WTC11 (cell line): ENCODE measurements at regions not wholly inside any gene's neighbourhood (a gene's known extent, or its start where the extent isn't known, plus 50 kb on each side); places are given as distances from the start of the nearest gene placed in this dataset.

Experiments
- ATAC-seq: fragments of 200-7000 bp; cut with Tn5 transposase; 2 replicates; pipeline ENCODE4 v1.10.0; 2021; ENCODE audit warnings: mild to moderate bottlenecking, moderate library complexity
- CTCF ChIA-PET: fragments of 300-600 bp; sonication (Branson Sonifier 250); formaldehyde crosslinking; loops from one replicate; lab custom pipeline; 2021; ENCODE audit warnings: antibody characterized with exemption; lab: Charles Lee
- POLR2A ChIA-PET: fragments of 350-600 bp; sonication (Branson Sonifier 250); formaldehyde crosslinking; loops from one replicate; lab custom pipeline; 2021; ENCODE audit warnings: antibody characterized with exemption; lab: Charles Lee
- DNase-seq: peaks from one replicate; pipeline ENCODE4 v3.0.0; 2021; ENCODE audit warnings: low spot score
- H3K27ac Mint-ChIP-seq: 2 replicates; pipeline ENCODE4 v1.8.0; 2021; ENCODE audit warnings: mixed read lengths
- H3K27me3 Mint-ChIP-seq: 2 replicates; pipeline ENCODE4 v1.8.0; 2021; ENCODE audit warnings: low read depth, mild to moderate bottlenecking, moderate library complexity, mixed read lengths
- H3K36me3 Mint-ChIP-seq: 2 replicates; pipeline ENCODE4 v1.8.0; 2021; ENCODE audit warnings: mixed read lengths
- H3K4me1 Mint-ChIP-seq: 2 replicates; pipeline ENCODE4 v1.8.0; 2022; ENCODE audit warnings: mixed read lengths
- H3K4me3 Mint-ChIP-seq: 2 replicates; pipeline ENCODE4 v1.8.0; 2021; ENCODE audit warnings: mild to moderate bottlenecking, moderate library complexity, mixed read lengths
- H3K9me3 Mint-ChIP-seq: 2 replicates; pipeline ENCODE4 v1.8.0; 2021; ENCODE audit warnings: mixed read lengths
- AFF4 ChIP-seq: sonication (generic); formaldehyde crosslinking; IDR thresholded peaks from 2 replicates; pipeline ENCODE4 v1.8.1; 2023; ENCODE audit warnings: mild to moderate bottlenecking, missing genetic modification reagents, borderline replicate concordance
- ATF6 ChIP-seq: sonication (generic); formaldehyde crosslinking; IDR thresholded peaks from 2 replicates; pipeline ENCODE4 v1.8.1; 2023; ENCODE audit warnings: mild to moderate bottlenecking, missing genetic modification reagents
- E2F4 ChIP-seq: sonication (generic); formaldehyde crosslinking; IDR thresholded peaks from 2 replicates; pipeline ENCODE4 v1.8.1; 2022; ENCODE audit warnings: low read depth, mild to moderate bottlenecking, moderate library complexity, missing genetic modification reagents, borderline replicate concordance
- EMX1 ChIP-seq: fragments of 250-450 bp; sonication (Bioruptor Pico); IDR thresholded peaks from 2 replicates; pipeline ENCODE4 v1.8.0; 2021; ENCODE audit warnings: mild to moderate bottlenecking
- FOXP4 ChIP-seq: sonication (generic); formaldehyde crosslinking; IDR thresholded peaks from 2 replicates; pipeline ENCODE4 v1.8.0; 2022; ENCODE audit warnings: mild to moderate bottlenecking, missing genetic modification reagents
- GABPB1 ChIP-seq: sonication (generic); formaldehyde crosslinking; IDR thresholded peaks from 2 replicates; pipeline ENCODE4 v1.8.1; 2023; ENCODE audit warnings: mild to moderate bottlenecking, missing genetic modification reagents
- MXD4 ChIP-seq: fragments of 250-450 bp; sonication (Bioruptor Pico); IDR thresholded peaks from 2 replicates; pipeline ENCODE4 v1.8.0; 2021; ENCODE audit warnings: mild to moderate bottlenecking, moderate library complexity, borderline replicate concordance
- NFYB ChIP-seq: sonication (generic); formaldehyde crosslinking; conservative IDR thresholded peaks from 2 replicates; pipeline ENCODE4 v1.8.0; 2022; ENCODE audit warnings: low read depth, missing genetic modification reagents
- NR3C1 ChIP-seq: sonication (generic); formaldehyde crosslinking; conservative IDR thresholded peaks from 2 replicates; pipeline ENCODE4 v1.8.1; 2023; ENCODE audit warnings: low read depth, mild to moderate bottlenecking, missing genetic modification reagents
- OVOL2 ChIP-seq: fragments of 250-450 bp; sonication (Bioruptor Pico); IDR thresholded peaks from 2 replicates; pipeline ENCODE4 v1.9.0; 2021; ENCODE audit warnings: mild to moderate bottlenecking, borderline replicate concordance
- SOX15 ChIP-seq: fragments of 250-450 bp; sonication (Bioruptor Pico); IDR thresholded peaks from 2 replicates; pipeline ENCODE4 v1.9.0; 2021; ENCODE audit warnings: mild to moderate bottlenecking
- SP1 ChIP-seq: sonication (generic); formaldehyde crosslinking; conservative IDR thresholded peaks from 2 replicates; pipeline ENCODE4 v1.8.1; 2022; ENCODE audit warnings: missing genetic modification reagents
- TCF7 ChIP-seq: sonication (generic); formaldehyde crosslinking; IDR thresholded peaks from 2 replicates; pipeline ENCODE4 v1.8.0; 2022; ENCODE audit warnings: mild to moderate bottlenecking, low read depth, missing genetic modification reagents, moderate library complexity
- ZNF232 ChIP-seq: sonication (generic); formaldehyde crosslinking; IDR thresholded peaks from 2 replicates; pipeline ENCODE4 v1.8.0; 2022; ENCODE audit warnings: mild to moderate bottlenecking, missing genetic modification reagents
- ZNF317 ChIP-seq: sonication (generic); formaldehyde crosslinking; IDR thresholded peaks from 2 replicates; pipeline ENCODE4 v1.8.1; 2023; ENCODE audit warnings: low read depth, mild to moderate bottlenecking, moderate library complexity, missing genetic modification reagents, borderline replicate concordance
- ZNF396 ChIP-seq: fragments of 250-450 bp; sonication (Bioruptor Pico); IDR thresholded peaks from 2 replicates; pipeline ENCODE4 v1.8.0; 2021; ENCODE audit warnings: mild to moderate bottlenecking, moderate library complexity, borderline replicate concordance
- ZNF423 ChIP-seq: fragments of 250-450 bp; sonication (Bioruptor Pico); IDR thresholded peaks from 2 replicates; pipeline ENCODE4 v2.1.2; 2022; ENCODE audit warnings: mild to moderate bottlenecking, moderate library complexity
- ZNF425 ChIP-seq: fragments of 250-450 bp; sonication (Bioruptor Pico); conservative IDR thresholded peaks from 2 replicates; pipeline ENCODE4 v1.9.0; 2021; ENCODE audit warnings: mild to moderate bottlenecking
- ZNF671 ChIP-seq: fragments of 250-450 bp; sonication (Bioruptor Pico); IDR thresholded peaks from 2 replicates; pipeline ENCODE4 v1.8.0; 2021; ENCODE audit warnings: mild to moderate bottlenecking

GRCh38 chr6:163630991-163631390 is 216.5 kb downstream of the QKI start:
- ATAC-seq (no peak), DNase-seq (no peak)
- Mint-ChIP-seq H3K4me1 (peaks cover 26% of the 10 kb centered on the region), H3K9me3 (peaks cover 20% of the 10 kb centered on the region), H3K27ac (no peak overlapping the region), H3K36me3 (peaks cover 22% of the 10 kb centered on the region), H3K27me3 (no peaks in the 10 kb centered on the region; the same call in 1 of the 2 replicates), H3K4me3 (no peak overlapping the region)
- ChIA-PET POLR2A (no interaction called here), CTCF (no interaction called here)
- TF ChIP-seq ZNF671 (CRISPR knock-in tag) (no peak), ZNF423 (CRISPR knock-in tag) (no peak), OVOL2 (CRISPR knock-in tag) (no peak), TCF7 (CRISPR knock-in tag) (no peak), AFF4 (CRISPR knock-in tag) (no peak), NFYB (CRISPR knock-in tag) (no peak), E2F4 (no peak), ZNF425 (CRISPR knock-in tag) (no peak), MXD4 (CRISPR knock-in tag) (no peak), SP1 (no peak), ZNF317 (CRISPR knock-in tag) (no peak), ZNF396 (CRISPR knock-in tag) (no peak), ATF6 (CRISPR knock-in tag) (no peak), SOX15 (CRISPR knock-in tag) (no peak), ZNF232 (CRISPR knock-in tag) (no peak), FOXP4 (CRISPR knock-in tag) (no peak), NR3C1 (no peak), GABPB1 (CRISPR knock-in tag) (no peak), EMX1 (CRISPR knock-in tag) (no peak)
